GM19239 (cell line): ENCODE measurements at regions not wholly inside any gene's neighbourhood (a gene's known extent, or its start where the extent isn't known, plus 50 kb on each side); places are given as distances from the start of the nearest gene placed in this dataset.

ENCODE experiments used
- DNase-seq: peaks from one replicate; pipeline ENCODE4 v3.0.0; 2011; ENCODE audit warnings: low spot score; ENCODE audit not compliant: insufficient read length
- FAIRE-seq: peaks from 2 replicates; lab custom pipeline; 2011; peaks lifted over from hg19 to GRCh38; lab: Jason Lieb, UNC

DNA sequence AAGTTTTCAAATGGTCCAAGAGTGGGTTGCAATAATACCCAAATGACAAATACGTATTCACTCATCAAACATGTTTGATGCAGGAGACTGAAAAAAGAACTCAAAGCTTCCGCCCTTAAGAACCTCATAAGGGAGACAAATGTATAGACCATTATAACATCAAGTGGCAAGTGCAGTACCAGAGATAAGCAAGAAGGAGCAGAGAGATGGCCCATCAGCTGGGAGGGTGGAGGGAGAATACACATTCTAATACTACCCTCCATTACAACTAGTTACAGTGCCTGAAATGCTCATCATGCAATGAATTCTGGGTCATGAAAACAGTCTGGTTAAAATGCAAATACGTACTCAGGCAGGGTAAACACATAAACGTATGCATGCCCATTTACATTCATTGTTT, 304.0 kb downstream of the SHQ1 start:
- DNase-seq (no peak), FAIRE-seq (no peak)

DNA sequence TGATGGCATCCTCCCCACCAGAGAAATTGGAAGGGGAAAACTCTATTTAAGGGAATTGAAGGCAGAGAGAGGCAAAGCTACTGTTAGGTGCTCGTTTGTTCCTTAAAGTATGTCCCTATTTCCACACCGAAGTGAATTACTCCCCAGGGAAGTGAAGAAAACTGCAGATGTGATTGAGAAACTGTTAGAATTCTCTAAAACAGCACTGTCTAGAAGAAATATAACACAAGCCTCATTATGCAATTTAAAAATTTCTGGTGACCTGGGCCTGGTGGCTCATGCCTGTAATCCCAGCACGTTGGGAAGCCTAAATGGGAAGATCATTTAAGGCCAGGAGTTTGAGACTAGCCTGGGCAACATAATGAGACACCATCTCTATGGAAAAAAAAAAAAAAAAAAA, 305.0 kb downstream of the SHQ1 start:
- DNase-seq = no peak
- no peak for FAIRE-seq

DNA sequence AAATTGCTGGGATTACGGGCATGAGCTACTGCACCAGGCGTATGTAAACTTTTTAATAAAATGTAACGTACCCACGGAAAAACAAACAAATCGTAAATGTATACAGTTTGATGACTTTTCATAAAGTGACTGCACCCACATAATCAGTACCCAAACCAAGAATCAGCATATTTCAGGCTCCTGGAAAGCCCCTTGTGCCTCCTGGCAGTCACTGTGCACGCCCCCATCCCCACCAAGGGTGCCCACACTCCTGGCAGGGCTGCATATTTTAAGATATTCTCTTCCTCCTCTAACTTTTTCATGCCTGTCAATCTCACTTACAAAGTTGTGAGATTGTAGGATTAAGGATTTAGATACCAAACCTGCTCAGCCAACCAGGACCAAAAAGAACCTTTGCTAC, 305.5 kb downstream of the SHQ1 start:
- DNase-seq (no peak), FAIRE-seq (no peak)

DNA sequence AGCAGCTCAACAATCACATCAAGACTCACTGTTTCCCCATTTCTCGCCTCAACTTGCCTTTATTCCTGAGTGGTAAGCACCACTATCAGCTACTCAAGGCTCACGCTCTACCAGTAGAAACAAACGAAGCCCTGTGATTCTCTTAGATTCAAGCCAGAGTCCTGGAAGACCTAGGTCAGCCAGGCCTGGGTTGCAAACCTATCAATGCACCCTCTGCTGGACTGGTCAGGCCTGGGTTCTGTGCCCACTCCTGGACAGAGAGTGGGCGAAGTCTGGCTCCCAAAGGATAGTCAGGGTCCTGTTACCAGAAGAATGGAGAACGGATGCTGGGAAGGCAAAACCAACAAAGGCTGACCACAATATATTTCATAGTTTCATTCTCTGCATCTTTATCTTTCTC, 308.4 kb downstream of the SHQ1 start:
- DNase-seq (no peak), FAIRE-seq (no peak)

DNA sequence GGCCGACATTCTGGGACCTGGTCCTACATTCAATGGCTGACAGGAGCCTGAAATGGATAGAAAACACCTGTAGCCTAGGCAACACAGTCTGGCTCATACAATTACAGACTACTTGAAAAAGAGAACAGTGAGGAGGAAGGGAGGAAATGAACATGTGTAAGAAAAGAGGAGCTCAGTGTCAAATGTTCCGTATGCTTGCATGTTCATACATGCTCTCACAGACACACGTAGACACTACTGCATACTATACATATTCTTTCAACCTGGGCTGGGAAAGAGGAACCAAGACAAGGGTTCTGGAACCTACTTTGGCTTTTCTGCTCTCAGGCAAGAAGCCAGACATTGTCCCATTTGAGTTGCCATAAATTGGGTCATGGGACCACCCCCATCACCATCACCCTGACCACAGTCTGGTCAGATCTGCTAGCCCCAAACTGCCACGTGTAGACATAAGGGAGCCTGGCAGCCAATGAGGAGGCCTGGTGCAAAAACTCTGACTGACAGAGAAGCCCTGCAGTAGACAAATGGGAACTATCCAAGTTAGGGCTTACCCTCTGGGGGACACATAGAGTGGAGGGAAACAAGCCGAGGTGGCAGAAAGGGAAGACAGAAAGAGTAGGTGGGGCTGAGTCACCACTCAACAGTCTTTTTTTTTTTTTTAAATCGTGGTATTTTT, 310.0 kb downstream of the SHQ1 start:
- DNase-seq = no peak
- no peak for FAIRE-seq

DNA sequence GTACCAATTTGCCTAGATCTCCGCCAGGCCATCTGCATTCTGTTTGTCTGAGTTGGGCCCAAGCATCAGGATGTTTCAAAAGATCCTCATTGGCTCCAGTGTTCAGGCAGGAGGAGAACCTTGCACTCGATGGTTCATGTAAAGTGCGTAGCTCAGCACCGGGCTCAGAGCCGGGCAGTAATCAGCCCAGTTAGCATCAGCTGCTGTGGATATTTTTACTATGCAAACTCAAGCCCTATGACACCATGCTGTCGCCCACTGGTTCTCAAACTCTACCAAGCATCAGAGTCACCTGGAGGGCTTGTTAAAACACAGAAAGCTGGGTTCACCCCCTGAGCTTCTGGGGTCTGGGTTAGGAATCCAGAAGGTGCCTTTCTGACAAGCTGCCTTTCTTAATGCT, 310.8 kb downstream of the SHQ1 start:
- no peak for FAIRE-seq

DNA sequence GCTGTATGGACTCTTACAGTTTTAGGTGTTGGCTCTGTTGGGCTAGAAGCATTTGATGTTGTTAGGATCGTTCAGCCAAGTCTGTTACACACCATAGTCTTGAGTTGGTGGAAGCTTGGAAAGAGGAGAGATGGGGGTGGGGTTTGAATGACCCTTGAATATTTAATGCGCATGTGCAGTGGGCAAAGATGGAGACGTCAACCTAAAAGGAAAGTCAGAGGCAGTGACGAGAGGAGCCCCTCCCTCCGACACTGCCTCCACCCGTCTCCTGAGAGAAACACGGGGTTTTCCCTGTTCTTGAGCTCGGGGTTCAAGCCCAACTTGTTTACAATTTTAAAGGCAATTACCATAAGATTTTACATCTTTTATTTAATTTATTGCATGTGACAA, 311.4 kb downstream of the SHQ1 start:
- no peak for DNase-seq
- FAIRE-seq = no peak

More for the DNA sequence above, 310.8 kb downstream of the SHQ1 start:
- no peak for DNase-seq

DNA sequence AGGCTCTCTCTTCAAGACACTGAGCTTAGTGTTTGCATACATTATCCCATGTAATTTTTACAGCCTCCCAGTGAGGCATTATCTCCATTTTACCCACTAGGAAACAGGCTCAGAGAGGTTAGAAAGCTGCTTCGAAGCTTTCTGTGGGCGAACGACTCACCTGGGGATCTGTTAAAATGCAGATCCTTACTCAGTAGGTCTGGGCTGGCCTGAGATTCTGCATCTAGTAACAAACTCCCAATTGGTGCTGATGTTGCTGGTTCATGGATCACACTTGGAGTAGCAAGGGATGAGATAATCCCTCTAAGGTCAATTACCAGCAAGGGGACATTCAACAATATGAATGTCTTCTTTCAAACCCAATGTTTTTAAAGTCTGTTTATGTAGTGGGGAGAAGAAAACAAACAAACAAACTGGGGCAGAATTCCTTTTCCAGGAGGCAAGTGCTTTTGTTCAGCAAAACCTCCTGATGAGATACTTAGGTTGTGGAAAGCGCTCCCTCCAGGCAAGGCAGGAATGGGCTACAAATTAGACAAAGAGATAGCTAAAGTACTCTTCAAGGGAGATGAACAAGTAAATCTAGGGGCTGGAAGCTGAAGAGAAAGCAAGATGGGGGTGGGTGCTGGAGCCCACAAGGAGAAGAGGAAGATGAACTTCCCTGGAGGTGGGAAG, 311.9 kb downstream of the SHQ1 start:
- FAIRE-seq = no peak
- DNase-seq = no peak

DNA sequence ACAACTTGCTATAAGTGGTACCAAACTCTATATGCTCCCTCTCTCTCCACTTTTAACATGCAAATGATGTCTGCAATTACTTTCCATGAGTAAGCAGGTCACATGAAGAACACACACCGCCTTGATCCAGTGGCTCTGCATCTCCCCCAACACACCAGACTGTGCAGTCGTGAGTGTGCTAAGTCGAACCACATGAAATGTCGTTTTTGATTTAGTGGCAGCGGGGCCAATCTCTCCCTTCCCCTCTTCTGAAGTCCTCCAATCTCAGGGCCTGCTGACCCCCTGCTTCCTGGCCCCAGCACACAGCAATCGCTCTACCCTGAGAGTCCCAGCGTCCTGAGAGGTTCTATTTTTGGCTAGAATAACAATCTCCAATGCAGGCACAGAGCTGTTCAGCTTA, 312.5 kb downstream of the SHQ1 start:
- DNase-seq = no peak
- FAIRE-seq = no peak

DNA sequence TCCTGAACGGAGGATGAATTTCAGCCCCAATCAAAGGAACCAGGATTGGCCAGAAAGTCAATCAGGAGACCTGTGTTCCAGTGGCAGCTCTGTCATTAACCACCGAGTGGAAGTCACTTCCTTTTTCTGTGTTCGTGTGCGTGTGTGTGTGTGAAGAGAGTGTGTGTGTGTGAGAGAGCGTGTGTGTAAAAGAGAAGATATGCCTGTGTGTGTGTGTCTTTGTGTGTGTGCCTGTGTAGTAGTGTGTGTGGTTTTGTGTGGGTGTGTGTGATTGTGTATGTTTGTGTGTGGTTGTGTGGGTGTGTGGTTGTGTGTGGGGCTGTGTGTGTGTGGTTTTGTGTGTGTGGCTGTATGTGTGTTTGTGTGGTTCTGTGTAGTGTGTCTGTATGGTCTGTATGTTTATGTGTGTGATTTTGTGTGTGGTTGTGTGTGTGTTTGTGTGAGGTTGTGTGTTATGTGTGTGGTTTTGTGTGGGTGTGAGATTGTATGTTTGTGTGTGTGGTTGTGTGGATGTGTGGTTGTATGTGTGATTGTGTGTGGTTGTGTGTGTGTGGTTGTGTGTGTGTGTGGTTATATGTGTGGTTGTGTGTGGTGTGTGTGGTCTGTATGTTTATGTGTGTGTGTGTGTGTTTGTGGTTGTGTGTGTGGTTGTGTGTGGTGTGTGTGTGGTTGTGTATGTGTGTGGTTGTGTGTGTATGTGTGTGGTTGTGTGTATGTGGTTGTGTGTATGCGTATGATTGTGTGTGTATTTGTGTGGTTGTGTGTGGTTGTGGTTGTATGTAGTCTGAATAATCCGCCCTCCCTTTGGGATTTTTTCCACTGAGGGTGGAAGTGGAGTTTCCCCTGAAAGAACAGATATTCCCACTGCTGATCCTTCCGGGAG, 314.4 kb downstream of the SHQ1 start:
- DNase-seq (no peak), FAIRE-seq (no peak)

DNA sequence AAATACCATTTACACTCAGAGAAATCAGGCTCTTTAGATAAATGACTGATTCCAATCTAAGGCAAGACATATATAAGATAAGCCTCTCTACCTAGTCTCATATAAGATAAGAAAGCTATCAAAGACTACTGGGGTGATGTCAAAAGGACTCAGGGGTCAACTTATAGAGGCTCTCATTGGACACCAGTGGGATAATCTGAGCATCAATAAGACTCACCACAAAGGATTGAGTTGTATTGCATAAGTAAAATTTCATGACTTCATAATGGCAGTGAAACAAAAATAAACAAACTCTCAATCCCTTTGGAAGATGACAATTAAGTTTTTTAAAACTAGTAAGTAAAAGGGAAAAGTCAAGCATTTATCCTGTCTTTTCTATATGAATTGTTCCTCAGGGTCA, 317.8 kb downstream of the SHQ1 start:
- DNase-seq = no peak
- no peak for FAIRE-seq

DNA sequence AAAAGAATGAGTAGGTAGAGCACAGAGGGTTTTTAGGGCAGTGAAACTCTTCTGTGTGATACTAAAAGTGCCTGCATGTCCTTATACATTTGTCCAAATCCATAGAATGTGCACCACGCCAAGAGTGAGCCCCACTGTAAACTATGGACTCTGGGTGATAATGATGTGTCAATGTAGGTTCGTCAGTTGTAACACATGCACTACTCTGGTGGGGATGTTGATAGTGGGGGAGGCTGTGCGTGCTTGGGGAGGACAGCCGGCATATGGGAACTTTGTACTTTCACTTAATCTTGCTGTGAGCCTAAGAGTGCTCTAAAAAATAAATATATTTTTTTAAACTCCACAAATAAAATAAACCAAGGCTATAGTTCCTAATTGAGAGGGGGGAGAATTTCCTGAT, 319.2 kb downstream of the SHQ1 start:
- FAIRE-seq = no peak
- no peak for DNase-seq

DNA sequence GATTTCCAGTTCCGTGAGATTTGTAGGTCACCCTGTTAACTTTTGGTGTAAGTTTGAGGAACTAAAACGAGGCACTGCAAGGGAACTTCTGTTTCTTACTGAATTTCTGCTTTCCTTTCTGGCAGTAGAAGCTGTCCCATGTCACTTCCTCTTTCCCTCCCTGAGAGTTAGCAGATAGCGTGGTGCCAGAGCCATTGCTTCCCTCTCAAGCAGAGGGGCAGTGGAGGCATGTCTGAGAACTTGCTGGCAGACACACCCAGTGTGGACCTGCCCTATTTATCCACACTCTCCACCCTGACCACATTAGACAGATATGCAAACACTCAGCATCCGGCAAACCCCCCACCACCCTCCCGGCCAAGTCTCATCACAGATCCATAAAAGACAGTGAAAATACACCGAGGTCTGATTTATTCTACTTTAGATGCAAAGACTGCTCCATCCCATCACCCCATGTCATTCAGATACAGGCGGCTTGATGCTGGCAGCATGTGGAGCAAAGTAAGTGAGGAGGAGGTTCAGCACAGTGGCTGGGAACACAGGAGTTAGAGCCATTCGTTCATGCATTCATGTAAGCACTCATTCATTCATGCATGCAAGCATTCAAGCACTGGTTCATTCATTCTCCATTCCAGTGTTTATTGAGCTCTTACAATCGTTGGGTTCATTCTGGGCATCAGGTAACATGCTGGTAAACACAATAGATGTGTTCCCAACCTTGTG, 324.7 kb downstream of the SHQ1 start:
- DNase-seq = peak; percentile 33
- peak; percentile 92 for FAIRE-seq

DNA sequence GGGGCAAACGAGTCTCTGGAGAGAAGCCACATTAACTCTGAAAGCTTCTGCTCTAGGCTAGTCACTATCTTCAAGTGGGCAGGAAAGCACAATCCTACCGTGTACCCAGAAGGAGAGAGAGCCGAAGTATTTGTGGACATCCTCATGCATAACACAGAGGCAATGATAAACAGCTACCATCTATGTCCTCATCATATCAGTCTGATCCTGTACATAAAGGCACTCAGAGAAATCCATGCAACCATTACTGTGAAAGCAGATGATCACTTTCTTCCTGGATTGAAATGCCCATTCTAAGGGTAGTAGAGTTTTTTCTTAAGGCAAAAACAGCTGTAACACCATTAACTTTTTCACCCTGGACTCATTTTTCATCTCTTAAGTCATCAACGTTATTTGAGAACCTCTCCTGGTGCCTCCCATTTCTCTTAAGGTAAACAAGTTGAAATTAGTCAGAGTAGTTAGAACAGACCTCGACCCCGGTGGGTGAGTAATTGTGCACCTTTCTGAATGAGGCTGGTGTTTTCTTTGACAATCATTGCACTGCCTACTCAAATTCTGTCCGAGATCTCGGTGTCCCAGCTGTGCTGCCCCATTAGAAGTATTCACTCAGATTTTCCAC, 327.4 kb downstream of the SHQ1 start:
- FAIRE-seq (no peak), DNase-seq (no peak)

DNA sequence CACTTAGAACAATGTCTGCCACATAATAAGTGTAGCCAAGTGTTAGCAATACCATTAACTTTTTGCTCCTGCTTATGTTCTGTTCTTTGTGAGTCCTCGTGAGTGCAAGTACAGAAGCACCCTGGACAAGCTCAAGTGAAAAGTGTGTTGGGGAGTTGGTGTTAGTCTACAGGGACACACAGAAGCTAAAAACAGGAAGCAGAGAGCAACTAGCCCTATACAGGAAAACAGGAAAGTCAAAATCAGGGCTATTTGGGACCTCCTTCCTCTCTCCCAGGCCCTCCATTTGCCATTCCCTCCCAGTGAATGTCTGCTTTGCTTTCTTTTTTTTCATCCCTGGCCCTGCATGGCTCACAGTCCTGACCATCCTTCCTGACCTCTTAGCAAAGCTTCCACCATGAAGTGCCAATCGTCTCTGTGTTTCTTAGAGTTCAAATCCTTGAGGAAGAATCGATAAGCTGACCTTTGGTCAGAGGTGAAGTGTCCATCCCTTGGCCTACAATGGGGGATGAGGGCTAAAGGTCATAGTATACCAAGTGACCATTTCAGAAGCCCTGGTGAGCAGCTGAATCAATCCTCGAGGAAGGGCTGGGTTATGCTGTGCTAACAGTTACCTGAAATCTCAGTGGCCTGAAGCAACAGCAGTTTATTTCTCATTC, 328.2 kb downstream of the SHQ1 start:
- DNase-seq (no peak), FAIRE-seq (no peak)

DNA sequence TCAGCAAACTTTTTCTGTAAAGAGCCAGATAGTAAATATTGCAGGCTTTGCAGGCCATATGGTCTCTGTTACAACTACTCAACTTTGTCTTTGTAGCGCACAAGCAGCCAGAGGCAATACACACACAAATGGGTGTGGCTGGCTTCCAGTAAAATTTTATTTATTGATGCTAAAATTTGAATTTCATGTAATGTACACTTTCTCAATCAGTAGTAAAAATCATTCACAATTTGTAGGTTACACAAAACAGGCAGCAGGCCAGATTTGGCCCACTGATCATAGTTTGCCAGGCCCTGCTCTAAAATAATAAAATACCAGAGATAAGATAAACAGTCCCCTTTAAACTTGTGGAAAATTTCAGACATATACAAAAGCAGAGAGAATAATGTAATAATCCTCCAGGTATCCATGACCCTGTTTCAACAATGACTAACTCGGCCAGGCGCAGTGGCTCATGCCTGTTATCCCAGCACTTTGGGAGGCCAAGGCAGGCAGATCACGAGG, 330.3 kb downstream of the SHQ1 start:
- no peak for DNase-seq
- FAIRE-seq = no peak

DNA sequence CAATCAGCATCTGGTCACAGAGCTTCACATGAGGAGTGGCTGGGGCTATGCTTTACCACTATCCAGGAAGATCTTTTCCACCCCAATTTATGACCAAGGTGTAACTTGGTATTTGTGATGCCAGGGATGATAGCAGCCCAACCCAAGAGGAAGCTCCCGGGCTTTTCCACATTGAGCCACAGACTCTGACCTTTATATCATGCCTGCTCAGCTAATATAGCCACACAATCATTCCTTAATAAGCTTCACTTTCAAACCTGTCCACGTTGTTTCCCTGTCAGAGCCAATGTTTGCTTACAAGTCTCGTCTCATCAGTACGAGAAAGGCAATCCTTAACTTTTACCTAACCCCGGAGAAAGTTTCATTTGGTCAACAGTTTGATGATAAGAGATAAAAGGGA, 330.9 kb downstream of the SHQ1 start:
- no peak for DNase-seq
- no peak for FAIRE-seq

DNA sequence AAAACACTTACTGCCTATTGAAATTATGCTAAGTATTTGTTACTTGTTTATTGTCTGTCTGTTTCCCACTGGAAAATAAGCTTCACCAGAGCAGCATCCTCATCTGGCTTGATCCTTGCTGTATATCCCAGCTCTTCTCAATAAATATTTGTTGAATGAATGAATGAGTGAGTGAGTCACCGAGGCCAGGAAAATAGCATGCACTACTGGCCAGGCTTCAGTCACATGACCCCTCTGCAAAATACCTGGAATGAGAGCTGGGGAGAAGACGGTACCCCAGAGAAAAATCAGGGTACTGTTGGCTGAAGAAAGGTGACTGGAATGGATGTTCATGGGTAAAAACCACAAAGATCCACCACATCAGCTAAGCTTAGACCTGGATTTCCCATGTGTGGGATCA, 331.9 kb downstream of the SHQ1 start:
- no peak for DNase-seq
- FAIRE-seq = no peak

DNA sequence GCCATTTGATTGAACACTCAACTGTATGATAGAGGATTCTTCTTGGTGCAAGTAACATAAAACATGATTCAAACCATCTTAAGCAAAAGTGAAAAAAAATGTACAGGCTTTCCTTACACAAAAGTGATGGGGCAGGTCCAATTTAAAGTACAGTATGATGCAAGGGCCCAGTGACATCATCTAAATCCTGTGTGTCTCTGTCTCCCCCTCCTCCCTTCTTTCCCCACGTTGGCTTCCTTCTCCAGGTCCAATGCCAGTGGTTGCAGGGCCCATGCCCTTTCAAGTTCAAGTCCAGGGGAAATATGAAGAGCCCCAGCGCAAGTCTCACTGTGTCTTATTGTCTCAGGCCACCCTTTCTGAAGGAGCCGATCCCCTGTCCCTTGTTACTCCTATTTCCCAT, 332.3 kb downstream of the SHQ1 start:
- no peak for DNase-seq
- FAIRE-seq = no peak

DNA sequence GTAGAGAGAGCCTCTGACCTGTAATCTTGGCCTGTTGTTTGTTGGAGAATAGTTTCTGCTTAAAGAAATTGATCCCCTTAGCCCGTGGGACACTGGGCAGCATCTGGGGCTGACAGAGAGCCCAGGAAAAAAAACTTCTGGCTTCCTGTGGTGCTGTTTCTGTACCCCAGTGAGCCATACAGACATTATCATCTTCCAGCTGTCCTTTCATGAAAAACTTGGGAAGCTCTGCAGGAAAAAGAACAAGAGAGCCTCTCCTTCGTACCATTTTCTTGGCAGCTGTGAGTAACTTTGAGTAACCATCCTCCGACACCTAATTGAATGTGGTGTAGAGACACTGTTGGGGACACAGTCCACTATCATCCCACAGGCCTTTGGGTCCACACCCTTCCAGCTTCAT, 333.0 kb downstream of the SHQ1 start:
- DNase-seq = no peak
- no peak for FAIRE-seq
